Right lobe of liver (tissue), 6 donors: ENCODE measurements at regions not wholly inside any gene's neighbourhood (a gene's known extent, or its start where the extent isn't known, plus 50 kb on each side); places are given as distances from the start of the nearest gene placed in this dataset.

Source experiments
- ATAC-seq, 4 donors: fragments of 200-7000 bp; cut with Tn5 transposase; one replicate each; pipeline ENCODE4 v1.9.1; 2020; ENCODE audit warnings: mild to moderate bottlenecking in 4 of 4, moderate library complexity in 4 of 4
- DNase-seq, 3 donors: peaks; one replicate each; pipeline ENCODE4 v3.0.0-alpha.2; 2020
- H3K27ac ChIP-seq, 3 donors: fragments of 200-600 bp; one replicate each; pipeline ENCODE4 v1.8.0; 2022
- H3K27me3 ChIP-seq, 2 donors: fragments of 200-600 bp; one replicate each; pipeline ENCODE4 v1.8.0; 2022
- H3K36me3 ChIP-seq, 4 donors: fragments of 200-600 bp; sonication (generic) in 1 of 4; one replicate each; pipeline versions ENCODE4 v1.5.1 to v1.8.0; 2017 to 2022; ENCODE audit warnings: control low read depth in 1 of 4
- H3K4me1 ChIP-seq, 4 donors: fragments of 200-600 bp; sonication (generic) in 1 of 4; one replicate each; pipeline versions ENCODE4 v1.5.1 to v1.8.0; 2017 to 2022; ENCODE audit warnings: control low read depth in 1 of 4
- H3K4me3 ChIP-seq, 3 donors: fragments of 200-600 bp; one replicate each; pipeline ENCODE4 v1.8.0; 2022
- H3K9me3 ChIP-seq, 4 donors: fragments of 200-600 bp; sonication (generic) in 1 of 4; one replicate each; pipeline versions ENCODE4 v1.5.1 to v1.8.0; 2017 to 2022; ENCODE audit warnings: control low read depth in 1 of 4
- CTCF ChIP-seq, 4 donors: fragments of 200-600 bp in 3 of 4; fragments of 450-650 bp in 1 of 4; IDR thresholded peaks; one replicate each; pipeline versions ENCODE4 v1.5.1 to v1.8.0; 2016 to 2022; ENCODE audit warnings: antibody characterized with exemption in 4 of 4, mild to moderate bottlenecking in 2 of 4
- POLR2A ChIP-seq: fragments of 450-650 bp; IDR thresholded peaks from one replicate; pipeline ENCODE4 v1.6.1; 2017; ENCODE audit warnings: antibody characterized with exemption, mild to moderate bottlenecking
- WGBS: methylation state at CpG from one replicate; pipeline ENCODE4 v1.1.6; 2018; ENCODE audit warnings: low coverage, low lambda C conversion rate; ENCODE audit not compliant: insufficient coverage; ENCODE audit errors: missing lambda C conversion rate; 5-methylcytosine and 5-hydroxymethylcytosine counted together
- intact Hi-C, 2 donors: fragments of 100-400 bp; cut with DNase I; formaldehyde crosslinking; loops; one replicate each; pipeline versions ENCODE4 v1.11.2 to v1.14.1; 2022
- donor health status: DM: no; HTN: yes; CAD: no.
- donor health status: DM: no; HTN: no; CAD: no.
- donor health status: DM: no; HTN: no; CAD: no.
- donor health status: DM: no; HTN: yes; CAD: no.
- donor health status: DM: no; HTN: yes; CAD: no.

DNA sequence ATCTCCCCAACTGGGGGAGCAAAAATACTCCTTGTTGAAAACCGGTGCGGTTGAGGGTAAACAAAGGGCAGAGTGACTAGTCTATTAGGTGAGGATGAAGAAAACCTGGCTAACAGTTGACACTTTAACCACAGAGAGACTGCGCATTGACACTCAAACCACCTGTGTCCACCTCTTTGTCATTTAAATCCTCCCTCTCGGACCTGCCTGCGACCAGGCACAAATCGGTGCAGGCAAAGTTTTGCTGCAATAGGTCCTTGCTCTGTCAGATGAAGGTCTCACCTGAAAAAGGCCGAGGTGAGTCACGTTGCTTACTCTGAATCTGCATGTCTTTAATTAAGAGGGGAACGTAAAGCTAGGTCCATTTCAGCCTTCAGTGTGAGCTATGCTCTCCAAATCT is 494.1 kb upstream of the DPPA4 start:
- WGBS: 54% methylated on average over 9 of the region's 9 CpGs
- H3K36me3 ChIP-seq: no peaks in the 10 kb centered on the region
- no peak overlapping the region for H3K27ac ChIP-seq
- no peaks in the 10 kb centered on the region for H3K9me3 ChIP-seq
- H3K4me1 ChIP-seq: no peaks in the 10 kb centered on the region
- TF ChIP-seq CTCF (IDR thresholded peaks at IDR 0.05): no peak
- intact Hi-C loops: no loop called here
- no peak for DNase-seq
- ATAC-seq: no peak
- no peak overlapping the region for H3K4me3 ChIP-seq
- no peaks in the 10 kb centered on the region for H3K27me3 ChIP-seq

GRCh38 chr3:109835958-109836357 is 498.6 kb upstream of the DPPA4 start:
- intact Hi-C loops: no loop called here
- 60% methylated on average over 1 of the region's 1 CpG for WGBS
- ATAC-seq: no peak

GRCh38 chr3:109851854-109852253 is 514.5 kb upstream of the DPPA4 start:
- Histone ChIP-seq H3K9me3 (peaks cover 0 to 8% (median 0%) of the 10 kb centered on the region in 4 donors), H3K36me3 (no peaks in the 10 kb centered on the region), H3K4me3 (no peak overlapping the region), H3K27me3 (no peaks in the 10 kb centered on the region), H3K27ac (no peak overlapping the region), H3K4me1 (no peaks in the 10 kb centered on the region)
- TF ChIP-seq POLR2A (no peak), CTCF (IDR thresholded peaks at IDR 0.05) (no peak)
- ATAC-seq (no peak), DNase-seq (no peak)
- WGBS: 71% methylated on average over 1 of the region's 1 CpG
- intact Hi-C loops: no loop called here

More at GRCh38 chr3:109835958-109836357, 498.6 kb upstream of the DPPA4 start:
- no peaks in the 10 kb centered on the region for H3K36me3 ChIP-seq
- H3K4me1 ChIP-seq: no peaks in the 10 kb centered on the region
- H3K9me3 ChIP-seq: no peaks in the 10 kb centered on the region
- TF ChIP-seq POLR2A (no peak), CTCF (IDR thresholded peaks at IDR 0.05) (no peak)
- H3K27ac ChIP-seq: no peak overlapping the region
- H3K27me3 ChIP-seq: no peaks in the 10 kb centered on the region
- no peak overlapping the region for H3K4me3 ChIP-seq
- no peak for DNase-seq

DNA sequence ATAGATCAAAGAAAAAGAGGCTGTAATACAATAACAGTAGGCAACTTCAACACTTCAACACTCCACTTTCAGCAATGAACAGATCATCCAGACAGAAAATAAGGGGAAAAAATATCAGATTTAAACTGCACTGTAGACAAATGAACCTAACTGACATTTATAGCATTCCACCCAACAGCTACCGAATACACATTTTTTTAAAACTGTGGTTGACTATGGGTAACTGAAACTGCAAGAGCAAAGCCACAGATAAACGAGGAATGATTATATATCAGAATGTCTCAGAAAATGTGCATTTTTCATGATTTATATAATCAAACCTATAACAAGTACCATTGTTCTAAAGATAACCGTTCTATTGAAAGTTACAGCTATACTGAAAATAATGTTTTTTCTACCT is 514.9 kb upstream of the DPPA4 start:
- DNase-seq: no peak
- Histone ChIP-seq H3K9me3 (peaks cover 0 to 8% (median 0%) of the 10 kb centered on the region in 4 donors), H3K4me1 (no peaks in the 10 kb centered on the region), H3K27me3 (no peaks in the 10 kb centered on the region), H3K27ac (no peak overlapping the region), H3K36me3 (no peaks in the 10 kb centered on the region), H3K4me3 (no peak overlapping the region)
- intact Hi-C loops: no loop called here
- 49% methylated on average over 3 of the region's 3 CpGs for WGBS
- no peak for TF ChIP-seq POLR2A
- no peak for ATAC-seq

DNA sequence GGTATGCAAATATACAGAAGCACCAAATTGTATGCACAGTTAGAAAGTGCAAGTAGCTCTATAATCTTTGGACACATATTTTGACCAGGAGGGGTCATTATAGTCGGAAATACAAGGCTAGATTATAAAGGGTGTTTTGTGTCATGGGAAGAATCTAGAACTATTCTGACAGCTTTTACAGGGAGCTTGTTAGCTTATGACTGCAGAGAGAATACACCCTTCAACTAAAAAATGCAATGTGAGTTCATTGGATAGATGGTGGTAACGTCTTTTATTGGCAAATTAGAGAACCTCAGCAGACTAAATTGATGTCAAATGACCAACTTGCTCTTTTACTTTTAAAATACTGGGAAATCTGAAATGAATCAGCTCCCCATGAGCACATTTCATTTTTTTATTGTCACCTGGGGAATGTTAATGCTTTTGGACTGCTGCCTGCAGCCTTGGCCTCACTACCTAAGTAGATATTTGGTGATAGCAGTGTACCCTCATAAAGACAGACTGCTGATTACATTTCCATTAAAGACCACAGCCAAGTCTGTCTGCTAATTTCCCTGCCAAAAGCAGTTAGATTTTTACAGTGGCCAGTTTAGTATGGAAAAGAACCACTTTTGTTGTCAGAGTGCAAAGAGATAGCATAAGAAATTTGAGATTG is 515.9 kb upstream of the DPPA4 start:
- ATAC-seq: no peak
- no peaks in the 10 kb centered on the region for H3K27me3 ChIP-seq
- TF ChIP-seq POLR2A (no peak), CTCF (IDR thresholded peaks at IDR 0.05) (no peak)
- H3K4me1 ChIP-seq: no peaks in the 10 kb centered on the region
- no peak overlapping the region for H3K27ac ChIP-seq
- no peaks in the 10 kb centered on the region for H3K36me3 ChIP-seq
- intact Hi-C loops: no loop called here
- no peak for DNase-seq
- WGBS: 37% methylated on average over 2 of the region's 2 CpGs
- peaks cover 0 to 8% (median 0%) of the 10 kb centered on the region in 4 donors for H3K9me3 ChIP-seq
- no peak overlapping the region for H3K4me3 ChIP-seq
